LNCAP (cell line): ENCODE measurements at regions not wholly inside any gene's neighbourhood (a gene's known extent, or its start where the extent isn't known, plus 50 kb on each side); places are given as distances from the start of the nearest gene placed in this dataset.

Experiments
- TF ChIP-seq, protein P1 (sequence below): fragments of 450-650 bp; IDR thresholded peaks from 2 replicates; pipeline ENCODE4 v1.5.1; 2017; ENCODE audit warnings: mild to moderate bottlenecking

DNA sequence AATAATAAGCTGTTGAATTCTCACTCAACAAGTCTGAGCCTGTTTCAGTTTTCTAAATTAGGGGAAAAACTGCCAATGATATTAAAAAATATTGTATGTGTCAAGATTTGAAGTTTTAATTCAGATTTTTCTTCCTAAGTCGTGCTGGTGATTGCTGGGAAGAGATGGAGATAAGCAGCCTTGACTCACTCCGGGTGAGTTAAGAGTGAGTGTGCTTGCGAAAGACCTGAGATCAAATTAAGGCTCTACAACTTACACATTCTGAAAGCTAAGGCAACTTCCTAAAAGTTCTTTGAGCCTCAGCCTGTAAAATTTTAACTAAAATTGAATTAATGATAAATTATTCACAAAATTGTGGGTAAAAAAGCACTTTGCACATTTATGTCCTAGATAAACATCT is 1441.2 kb downstream of the PCDH7 start:
- TF ChIP-seq, protein P1, sequence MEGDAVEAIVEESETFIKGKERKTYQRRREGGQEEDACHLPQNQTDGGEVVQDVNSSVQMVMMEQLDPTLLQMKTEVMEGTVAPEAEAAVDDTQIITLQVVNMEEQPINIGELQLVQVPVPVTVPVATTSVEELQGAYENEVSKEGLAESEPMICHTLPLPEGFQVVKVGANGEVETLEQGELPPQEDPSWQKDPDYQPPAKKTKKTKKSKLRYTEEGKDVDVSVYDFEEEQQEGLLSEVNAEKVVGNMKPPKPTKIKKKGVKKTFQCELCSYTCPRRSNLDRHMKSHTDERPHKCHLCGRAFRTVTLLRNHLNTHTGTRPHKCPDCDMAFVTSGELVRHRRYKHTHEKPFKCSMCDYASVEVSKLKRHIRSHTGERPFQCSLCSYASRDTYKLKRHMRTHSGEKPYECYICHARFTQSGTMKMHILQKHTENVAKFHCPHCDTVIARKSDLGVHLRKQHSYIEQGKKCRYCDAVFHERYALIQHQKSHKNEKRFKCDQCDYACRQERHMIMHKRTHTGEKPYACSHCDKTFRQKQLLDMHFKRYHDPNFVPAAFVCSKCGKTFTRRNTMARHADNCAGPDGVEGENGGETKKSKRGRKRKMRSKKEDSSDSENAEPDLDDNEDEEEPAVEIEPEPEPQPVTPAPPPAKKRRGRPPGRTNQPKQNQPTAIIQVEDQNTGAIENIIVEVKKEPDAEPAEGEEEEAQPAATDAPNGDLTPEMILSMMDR, result no peak

DNA sequence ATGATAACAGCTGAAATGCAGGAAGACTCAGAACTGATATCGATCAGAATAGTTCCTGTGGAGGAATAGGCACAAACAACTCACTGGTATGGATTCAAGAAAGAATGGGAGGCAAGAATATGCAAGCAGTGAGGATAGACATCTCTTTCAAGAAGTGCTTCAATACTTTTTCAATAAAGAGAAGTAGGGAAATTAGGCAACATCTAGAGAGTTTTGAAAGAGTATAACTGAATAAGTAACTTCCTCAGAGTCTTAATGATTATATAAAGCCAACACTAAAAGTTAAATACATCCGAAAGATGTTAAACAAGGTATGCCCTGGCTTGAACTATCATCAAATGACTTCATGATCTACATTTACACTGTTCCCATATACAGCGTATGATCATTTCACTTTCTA is 1443.0 kb downstream of the PCDH7 start:
- TF ChIP-seq, protein P1, result no peak

DNA sequence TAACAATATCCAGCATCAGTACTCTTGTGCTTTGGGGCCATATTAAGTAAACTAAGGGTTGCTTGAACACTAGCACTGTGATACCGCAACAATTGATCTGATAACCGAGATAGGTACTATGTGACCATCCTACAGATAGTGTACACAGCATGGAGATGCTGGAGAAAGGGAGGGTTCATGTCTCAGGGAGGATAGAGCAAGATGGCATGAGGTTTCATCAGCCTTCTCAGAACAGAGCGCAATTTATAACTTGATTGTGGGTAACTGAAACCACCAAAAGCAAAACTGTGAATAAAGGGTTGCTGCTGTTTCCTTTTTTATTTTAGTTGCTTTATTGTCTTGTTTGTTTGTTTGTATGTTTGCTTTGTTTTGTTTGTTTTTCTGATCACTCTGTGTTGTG is 1449.7 kb downstream of the PCDH7 start:
- TF ChIP-seq, protein P1, result no peak

DNA sequence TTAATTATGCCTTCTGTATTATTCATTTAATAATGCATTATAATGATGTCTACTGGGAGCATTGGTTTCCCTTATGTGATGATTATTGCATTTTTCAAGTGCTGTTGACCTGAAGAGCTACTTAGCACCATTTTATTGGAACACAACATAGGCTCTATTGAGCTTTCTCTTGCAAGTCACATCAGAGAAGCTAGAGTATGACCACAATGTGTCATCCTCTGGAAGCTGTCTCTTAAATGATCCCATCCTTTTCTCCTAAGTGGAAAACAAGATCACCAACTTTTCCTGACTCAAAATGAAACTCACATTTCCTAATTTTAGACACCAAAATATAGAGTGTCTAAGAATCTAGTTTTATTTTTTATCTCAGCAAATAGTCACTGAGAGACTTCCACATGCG is 1451.9 kb downstream of the PCDH7 start:
- TF ChIP-seq, protein P1, result no peak

DNA sequence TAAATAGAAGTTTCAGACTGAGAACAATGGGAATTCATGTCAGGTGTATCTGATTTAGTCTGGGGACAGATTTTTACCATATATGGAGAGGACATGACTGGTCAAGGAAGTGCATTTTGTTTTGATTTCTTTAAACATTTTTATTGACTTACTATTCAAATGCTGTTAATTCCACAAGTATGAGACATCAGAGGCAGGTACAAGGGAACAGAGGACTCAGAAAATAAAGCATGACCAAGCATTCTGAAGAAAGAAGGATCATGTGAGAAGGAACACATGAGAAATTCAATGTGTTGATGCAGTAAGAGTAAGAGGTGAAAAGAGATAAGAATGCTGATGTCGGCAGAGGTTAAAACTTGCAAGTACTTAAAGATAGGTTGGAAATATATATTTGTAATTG is 1452.6 kb downstream of the PCDH7 start:
- TF ChIP-seq, protein P1, result no peak

DNA sequence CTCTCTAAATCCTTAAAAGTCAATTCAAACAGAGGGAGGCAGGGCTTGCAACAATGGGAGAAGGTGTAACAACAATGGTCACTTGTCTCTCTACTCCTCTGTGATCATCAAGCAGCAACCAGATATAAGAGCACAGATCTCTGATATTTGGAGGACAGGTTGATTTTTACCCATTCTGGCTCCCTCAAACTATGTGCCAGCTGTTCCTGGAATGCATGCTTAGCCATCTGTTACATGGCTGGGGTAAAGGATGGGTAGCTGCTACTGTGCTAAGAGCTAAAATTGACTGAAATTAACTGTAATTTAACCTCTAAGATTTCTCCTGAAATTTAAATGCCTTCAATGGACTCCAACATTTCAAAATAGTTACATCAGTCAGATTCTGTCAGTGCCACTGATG is 1459.9 kb downstream of the PCDH7 start:
- TF ChIP-seq, protein P1, result no peak

DNA sequence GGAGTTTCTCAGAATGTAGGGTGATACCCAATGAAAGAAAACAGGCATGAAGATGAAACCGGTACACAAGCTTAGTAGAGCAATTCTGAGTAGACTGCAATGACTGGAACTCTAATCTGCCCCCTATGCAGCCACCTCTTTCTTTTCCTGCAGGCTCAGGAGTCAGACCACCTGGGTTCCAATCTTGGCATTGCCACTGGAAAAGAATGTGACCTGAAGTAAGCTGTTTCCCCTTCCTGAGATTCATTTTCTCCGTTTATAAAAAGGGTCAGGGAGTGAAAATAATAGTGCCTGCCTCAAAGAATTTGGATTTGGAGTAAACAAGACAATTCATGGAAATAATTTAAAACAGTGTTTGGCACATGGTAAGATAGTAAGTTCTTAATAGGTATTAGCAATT is 1464.0 kb downstream of the PCDH7 start:
- TF ChIP-seq, protein P1, result no peak

DNA sequence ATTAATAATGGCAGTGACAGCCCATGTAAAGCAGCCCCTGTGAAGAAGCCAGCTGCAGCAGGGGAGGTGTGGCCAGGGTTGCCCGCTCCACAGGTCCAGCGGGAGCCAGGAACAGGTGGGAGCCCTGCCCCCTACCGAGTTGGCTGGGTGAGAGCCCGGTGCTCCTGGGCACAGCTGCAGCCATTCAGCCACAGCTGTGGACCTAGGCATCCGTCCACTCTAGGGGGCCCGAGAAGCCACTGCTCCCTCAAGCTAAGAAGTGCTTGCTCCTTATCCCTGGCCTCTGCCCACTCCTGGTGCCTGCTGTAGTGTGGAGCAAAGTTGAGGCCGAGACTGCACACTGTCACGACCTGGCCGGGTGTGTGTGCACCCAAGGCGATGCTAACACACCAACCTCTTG is 1469.0 kb downstream of the PCDH7 start:
- TF ChIP-seq, protein P1, result no peak
